Activated CD4-positive, alpha-beta T cell treated with anti-CD3 and anti-CD28 coated beads for 36 hours (primary cell): ENCODE measurements at regions not wholly inside any gene's neighbourhood (a gene's known extent, or its start where the extent isn't known, plus 50 kb on each side); places are given as distances from the start of the nearest gene placed in this dataset.

ENCODE experiments used
- ATAC-seq: fragments of 200-7000 bp; cut with Tn5 transposase; one replicate; pipeline ENCODE4 v1.10.0; 2021; ENCODE audit warnings: mild to moderate bottlenecking, moderate library complexity
- CTCF ChIA-PET: fragments of 350-600 bp; sonication (Branson Sonifier 250); formaldehyde crosslinking; loops from one replicate; lab custom pipeline; 2021; ENCODE audit warnings: antibody characterized with exemption; lab: Charles Lee
- POLR2A ChIA-PET: fragments of 350-600 bp; sonication (Branson Sonifier 250); formaldehyde crosslinking; loops from one replicate; lab custom pipeline; 2021; ENCODE audit warnings: antibody characterized with exemption, inconsistent platforms; lab: Charles Lee
- DNase-seq: peaks from one replicate; pipeline ENCODE4 v3.0.0-alpha.2; 2020
- H3K27ac Mint-ChIP-seq: one replicate; pipeline ENCODE4 v1.8.0; 2021; ENCODE audit warnings: mixed read lengths
- H3K27me3 Mint-ChIP-seq: one replicate; pipeline ENCODE4 v1.8.0; 2021; ENCODE audit warnings: mixed read lengths
- H3K36me3 Mint-ChIP-seq: one replicate; pipeline ENCODE4 v1.8.0; 2021; ENCODE audit warnings: low read depth, mixed read lengths
- H3K4me1 Mint-ChIP-seq: one replicate; pipeline ENCODE4 v1.8.0; 2021; ENCODE audit warnings: mixed read lengths
- H3K4me3 Mint-ChIP-seq: one replicate; pipeline ENCODE4 v1.8.0; 2021; ENCODE audit warnings: mild to moderate bottlenecking, moderate library complexity, mixed read lengths
- H3K9me3 Mint-ChIP-seq: one replicate; pipeline ENCODE4 v1.8.0; 2021; ENCODE audit warnings: low read depth, mixed read lengths
- intact Hi-C, 2 experiments: fragments of 100-400 bp; cut with DNase I in 1 of 2; cut with micrococcal nuclease in 1 of 2; formaldehyde crosslinking; loops; one replicate each; pipeline versions ENCODE4 v1.14.2 to v1.15.1; 2022 to 2024; cut with DNase I, micrococcal nuclease

- no peaks in the 10 kb centered on the region for H3K27me3 Mint-ChIP-seq
- CTCF ChIA-PET: no interaction called here
- H3K27ac Mint-ChIP-seq: no peak overlapping the region
- DNase-seq: no peak
- POLR2A ChIA-PET: no interaction called here
- intact Hi-C loops: no loop called here
- no peaks in the 10 kb centered on the region for H3K36me3 Mint-ChIP-seq
- no peaks in the 10 kb centered on the region for H3K4me1 Mint-ChIP-seq
- no peak overlapping the region for H3K4me3 Mint-ChIP-seq
- no peak for ATAC-seq
- H3K9me3 Mint-ChIP-seq: no peaks in the 10 kb centered on the region
Observed at GRCh38 chr7:9645756-9646155, 1212.3 kb downstream of the NXPH1 start.

GRCh38 chr7:9657257-9657656 is 1223.8 kb downstream of the NXPH1 start:
- H3K36me3 Mint-ChIP-seq: no peaks in the 10 kb centered on the region
- peaks cover 12% of the 10 kb centered on the region for H3K9me3 Mint-ChIP-seq
- ChIA-PET CTCF (no interaction called here), POLR2A (no interaction called here)
- no peaks in the 10 kb centered on the region for H3K4me1 Mint-ChIP-seq
- intact Hi-C loops: no loop called here
- no peaks in the 10 kb centered on the region for H3K27me3 Mint-ChIP-seq
- no peak overlapping the region for H3K27ac Mint-ChIP-seq
- ATAC-seq: no peak
- no peak for DNase-seq
- H3K4me3 Mint-ChIP-seq: no peak overlapping the region

- H3K4me1 Mint-ChIP-seq: no peaks in the 10 kb centered on the region
- intact Hi-C loops: no loop called here
- POLR2A ChIA-PET: no interaction called here
Observed at GRCh38 chr7:9671979-9672917, 1238.8 kb downstream of the NXPH1 start.

GRCh38 chr7:9680713-9681112 is 1247.3 kb downstream of the NXPH1 start:
- DNase-seq (no peak), ATAC-seq (no peak)
- Mint-ChIP-seq H3K36me3 (no peaks in the 10 kb centered on the region), H3K9me3 (peaks cover 5% of the 10 kb centered on the region), H3K4me3 (no peak overlapping the region), H3K27ac (no peak overlapping the region), H3K4me1 (no peaks in the 10 kb centered on the region), H3K27me3 (no peaks in the 10 kb centered on the region)
- intact Hi-C loops: no loop called here
- POLR2A ChIA-PET: no interaction called here
- CTCF ChIA-PET: no interaction called here

More at GRCh38 chr7:9671979-9672917, 1238.8 kb downstream of the NXPH1 start:
- Mint-ChIP-seq H3K4me3 (no peak overlapping the region), H3K27ac (no peak overlapping the region), H3K36me3 (no peaks in the 10 kb centered on the region), H3K9me3 (peaks cover 5% of the 10 kb centered on the region), H3K27me3 (no peaks in the 10 kb centered on the region)
- DNase-seq (no peak), ATAC-seq (no peak)
- CTCF ChIA-PET: interaction anchor here (0.7 kb wide), 1 partner anchor 1727 kb away, joined by 3 read pairs; no protein-coding TSS in a partner anchor

GRCh38 chr7:9681284-9681683 is 1247.9 kb downstream of the NXPH1 start:
- ChIA-PET POLR2A (no interaction called here), CTCF (no interaction called here)
- ATAC-seq (no peak), DNase-seq (no peak)
- intact Hi-C loops: no loop called here
- Mint-ChIP-seq H3K4me1 (no peaks in the 10 kb centered on the region), H3K9me3 (peaks cover 5% of the 10 kb centered on the region), H3K4me3 (no peak overlapping the region), H3K27ac (no peak overlapping the region), H3K27me3 (no peaks in the 10 kb centered on the region), H3K36me3 (no peaks in the 10 kb centered on the region)

GRCh38 chr7:9691286-9691685 is 1257.9 kb downstream of the NXPH1 start:
- H3K4me3 Mint-ChIP-seq: no peak overlapping the region
- no peaks in the 10 kb centered on the region for H3K27me3 Mint-ChIP-seq
- H3K36me3 Mint-ChIP-seq: no peaks in the 10 kb centered on the region
- no peak for ATAC-seq
- DNase-seq: no peak
- ChIA-PET CTCF (no interaction called here), POLR2A (no interaction called here)
- H3K4me1 Mint-ChIP-seq: no peaks in the 10 kb centered on the region
- peaks cover 16% of the 10 kb centered on the region for H3K9me3 Mint-ChIP-seq
- no peak overlapping the region for H3K27ac Mint-ChIP-seq
- intact Hi-C loops: no loop called here

- ATAC-seq (no peak), DNase-seq (no peak)
- Mint-ChIP-seq H3K27ac (no peak overlapping the region), H3K27me3 (no peaks in the 10 kb centered on the region), H3K4me1 (no peaks in the 10 kb centered on the region), H3K9me3 (peaks cover 14% of the 10 kb centered on the region), H3K36me3 (no peaks in the 10 kb centered on the region), H3K4me3 (no peak overlapping the region)
- ChIA-PET POLR2A (no interaction called here), CTCF (no interaction called here)
- intact Hi-C loops: no loop called here
Observed at GRCh38 chr7:9698375-9698774, 1265.0 kb downstream of the NXPH1 start.

- Mint-ChIP-seq H3K27ac (no peak overlapping the region), H3K36me3 (no peaks in the 10 kb centered on the region), H3K9me3 (no peaks in the 10 kb centered on the region), H3K4me3 (no peak overlapping the region), H3K27me3 (no peaks in the 10 kb centered on the region), H3K4me1 (no peaks in the 10 kb centered on the region)
- intact Hi-C loops: no loop called here
- ChIA-PET CTCF (no interaction called here), POLR2A (no interaction called here)
- DNase-seq (no peak), ATAC-seq (no peak)
Observed at GRCh38 chr7:9709216-9709615, 1264.5 kb upstream of the PHF14 start.

GRCh38 chr7:9711259-9711918 is 1262.3 kb upstream of the PHF14 start:
- no peak overlapping the region for H3K4me3 Mint-ChIP-seq
- ChIA-PET CTCF (no interaction called here), POLR2A (no interaction called here)
- H3K36me3 Mint-ChIP-seq: no peaks in the 10 kb centered on the region
- H3K27ac Mint-ChIP-seq: no peak overlapping the region
- H3K4me1 Mint-ChIP-seq: no peaks in the 10 kb centered on the region
- no peaks in the 10 kb centered on the region for H3K27me3 Mint-ChIP-seq
- intact Hi-C loops: no loop called here
- DNase-seq (no peak), ATAC-seq (no peak)
- H3K9me3 Mint-ChIP-seq: no peaks in the 10 kb centered on the region

- intact Hi-C loops: no loop called here
- CTCF ChIA-PET: no interaction called here
- Mint-ChIP-seq H3K27ac (no peak overlapping the region), H3K4me3 (no peak overlapping the region), H3K27me3 (no peaks in the 10 kb centered on the region), H3K9me3 (peaks cover 8% of the 10 kb centered on the region), H3K4me1 (no peaks in the 10 kb centered on the region), H3K36me3 (no peaks in the 10 kb centered on the region)
- ATAC-seq: no peak
- POLR2A ChIA-PET: no interaction called here
- DNase-seq: no peak
Observed at GRCh38 chr7:9718071-9718661, 1255.5 kb upstream of the PHF14 start.

- no peaks in the 10 kb centered on the region for H3K27me3 Mint-ChIP-seq
- no peaks in the 10 kb centered on the region for H3K36me3 Mint-ChIP-seq
- no peak overlapping the region for H3K27ac Mint-ChIP-seq
- H3K4me3 Mint-ChIP-seq: no peak overlapping the region
- CTCF ChIA-PET: no interaction called here
- no peak for DNase-seq
- H3K4me1 Mint-ChIP-seq: no peaks in the 10 kb centered on the region
- H3K9me3 Mint-ChIP-seq: peaks cover 8% of the 10 kb centered on the region
- intact Hi-C loops: no loop called here
- no peak for ATAC-seq
- POLR2A ChIA-PET: no interaction called here
Observed at GRCh38 chr7:9719303-9719702, 1254.4 kb upstream of the PHF14 start.

GRCh38 chr7:9719721-9720120 is 1254.0 kb upstream of the PHF14 start:
- ChIA-PET POLR2A (no interaction called here), CTCF (no interaction called here)
- peaks cover 8% of the 10 kb centered on the region for H3K9me3 Mint-ChIP-seq
- H3K27ac Mint-ChIP-seq: no peak overlapping the region
- DNase-seq (no peak), ATAC-seq (no peak)
- H3K4me1 Mint-ChIP-seq: no peaks in the 10 kb centered on the region
- H3K27me3 Mint-ChIP-seq: no peaks in the 10 kb centered on the region
- no peak overlapping the region for H3K4me3 Mint-ChIP-seq
- no peaks in the 10 kb centered on the region for H3K36me3 Mint-ChIP-seq
- intact Hi-C loops: no loop called here
